Choroid plexus epithelial cell (primary cell): ENCODE measurements at regions not wholly inside any gene's neighbourhood (a gene's known extent, or its start where the extent isn't known, plus 50 kb on each side); places are given as distances from the start of the nearest gene placed in this dataset.
"Not testable (repeated sequence)": the region's sequence is repeated elsewhere in the genome, so short reads cannot be mapped to it uniquely, and the experiment has no call there.

Experiments used
- DNase-seq: peaks from one replicate; pipeline ENCODE4 v3.0.0-alpha.2; 2010; ENCODE audit warnings: low read depth
- H3K4me3 ChIP-seq: 2 replicates; pipeline ENCODE4 v1.5.1; 2011; ENCODE audit warnings: low read depth, mild to moderate bottlenecking, control low read depth, low read length, moderate library complexity
- TF ChIP-seq, protein P1 (sequence below): conservative IDR thresholded peaks from 2 replicates; pipeline ENCODE4 v1.5.1; 2011; ENCODE audit warnings: low read depth, mild to moderate bottlenecking, control low read depth, inconsistent platforms, low read length, moderate library complexity

DNA sequence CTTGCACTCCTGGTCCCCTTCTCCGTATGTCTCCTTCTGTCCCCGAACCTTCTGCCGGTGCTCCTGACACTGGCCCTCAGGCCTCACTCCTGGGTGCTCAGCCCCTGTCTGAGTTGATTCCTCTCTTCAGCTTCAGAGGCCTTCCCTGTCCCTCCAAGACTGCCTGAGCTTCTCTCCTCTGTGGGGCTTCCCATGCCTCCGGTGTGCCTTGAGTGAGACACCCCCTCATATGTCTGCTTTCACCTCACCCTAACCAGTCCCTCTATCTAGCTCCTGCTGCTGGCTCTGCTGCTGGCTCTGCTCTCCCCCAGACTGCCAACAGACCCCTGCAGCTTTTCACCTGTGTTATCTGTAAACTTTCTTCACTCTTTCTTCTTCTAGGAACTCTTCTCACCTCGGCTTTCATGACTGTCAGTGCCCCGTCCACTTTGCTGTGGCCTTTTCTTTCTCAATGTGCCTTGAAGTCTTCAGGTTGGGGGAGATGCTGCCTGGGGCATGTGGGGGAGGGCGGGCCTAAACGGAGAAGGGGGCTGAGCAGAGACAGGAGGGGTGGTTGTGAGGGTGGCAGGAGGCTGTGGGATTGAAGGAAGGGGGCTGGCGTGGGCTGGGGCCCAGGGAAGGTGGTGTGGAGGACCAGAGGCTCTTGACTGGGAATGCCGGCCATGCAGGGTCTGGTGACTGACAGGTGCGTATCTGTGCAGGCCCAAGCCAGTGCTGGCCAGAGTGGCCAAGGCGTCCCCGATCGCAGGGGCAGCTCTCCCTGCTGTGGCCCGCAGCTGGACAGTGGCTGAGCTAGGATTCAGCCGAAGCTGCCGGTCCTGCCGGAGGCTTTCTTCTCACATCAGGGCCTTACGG is 81.3 kb downstream of the METRNL start:
- no peak overlapping the region for H3K4me3 ChIP-seq
- no peak for DNase-seq
- TF ChIP-seq, protein P1, sequence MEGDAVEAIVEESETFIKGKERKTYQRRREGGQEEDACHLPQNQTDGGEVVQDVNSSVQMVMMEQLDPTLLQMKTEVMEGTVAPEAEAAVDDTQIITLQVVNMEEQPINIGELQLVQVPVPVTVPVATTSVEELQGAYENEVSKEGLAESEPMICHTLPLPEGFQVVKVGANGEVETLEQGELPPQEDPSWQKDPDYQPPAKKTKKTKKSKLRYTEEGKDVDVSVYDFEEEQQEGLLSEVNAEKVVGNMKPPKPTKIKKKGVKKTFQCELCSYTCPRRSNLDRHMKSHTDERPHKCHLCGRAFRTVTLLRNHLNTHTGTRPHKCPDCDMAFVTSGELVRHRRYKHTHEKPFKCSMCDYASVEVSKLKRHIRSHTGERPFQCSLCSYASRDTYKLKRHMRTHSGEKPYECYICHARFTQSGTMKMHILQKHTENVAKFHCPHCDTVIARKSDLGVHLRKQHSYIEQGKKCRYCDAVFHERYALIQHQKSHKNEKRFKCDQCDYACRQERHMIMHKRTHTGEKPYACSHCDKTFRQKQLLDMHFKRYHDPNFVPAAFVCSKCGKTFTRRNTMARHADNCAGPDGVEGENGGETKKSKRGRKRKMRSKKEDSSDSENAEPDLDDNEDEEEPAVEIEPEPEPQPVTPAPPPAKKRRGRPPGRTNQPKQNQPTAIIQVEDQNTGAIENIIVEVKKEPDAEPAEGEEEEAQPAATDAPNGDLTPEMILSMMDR = no peak

DNA sequence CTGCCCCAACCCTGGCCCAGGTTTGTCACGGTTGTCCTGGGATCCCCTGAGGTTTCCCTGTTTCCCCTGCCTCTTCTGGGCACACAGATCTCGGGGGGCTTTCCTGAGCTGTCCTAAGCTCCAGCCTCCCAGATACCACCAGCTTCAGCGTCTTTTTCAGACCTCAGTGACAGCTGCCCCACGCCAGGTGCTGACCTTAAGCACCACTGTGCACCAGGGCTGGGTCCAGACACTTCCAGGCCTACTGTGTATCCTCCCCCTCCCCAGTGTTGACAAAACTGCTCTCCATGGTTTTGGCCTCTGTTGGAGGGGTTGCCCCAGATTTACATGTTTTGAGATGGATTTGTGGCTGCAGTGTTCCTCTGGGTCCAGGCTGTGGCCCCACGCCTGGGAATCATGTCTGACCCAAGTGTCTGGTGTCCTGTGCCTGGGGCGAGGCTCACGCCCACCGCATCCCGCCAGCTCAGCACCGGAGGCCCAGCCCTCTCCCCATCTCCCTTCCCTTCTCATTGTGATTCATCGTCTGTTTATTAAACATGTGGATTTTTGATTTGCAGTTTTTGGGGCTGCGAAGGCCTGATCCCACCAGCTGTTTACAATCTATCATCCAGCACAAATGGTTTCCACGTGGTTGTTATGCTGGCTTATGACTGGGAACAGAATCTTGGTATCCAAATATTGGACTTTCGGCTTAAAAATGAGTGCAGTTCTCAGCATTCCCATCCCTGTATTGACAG is 82.1 kb downstream of the METRNL start:
- no peak for DNase-seq
- TF ChIP-seq, protein P1 = no peak
- H3K4me3 ChIP-seq = no peak overlapping the region

DNA sequence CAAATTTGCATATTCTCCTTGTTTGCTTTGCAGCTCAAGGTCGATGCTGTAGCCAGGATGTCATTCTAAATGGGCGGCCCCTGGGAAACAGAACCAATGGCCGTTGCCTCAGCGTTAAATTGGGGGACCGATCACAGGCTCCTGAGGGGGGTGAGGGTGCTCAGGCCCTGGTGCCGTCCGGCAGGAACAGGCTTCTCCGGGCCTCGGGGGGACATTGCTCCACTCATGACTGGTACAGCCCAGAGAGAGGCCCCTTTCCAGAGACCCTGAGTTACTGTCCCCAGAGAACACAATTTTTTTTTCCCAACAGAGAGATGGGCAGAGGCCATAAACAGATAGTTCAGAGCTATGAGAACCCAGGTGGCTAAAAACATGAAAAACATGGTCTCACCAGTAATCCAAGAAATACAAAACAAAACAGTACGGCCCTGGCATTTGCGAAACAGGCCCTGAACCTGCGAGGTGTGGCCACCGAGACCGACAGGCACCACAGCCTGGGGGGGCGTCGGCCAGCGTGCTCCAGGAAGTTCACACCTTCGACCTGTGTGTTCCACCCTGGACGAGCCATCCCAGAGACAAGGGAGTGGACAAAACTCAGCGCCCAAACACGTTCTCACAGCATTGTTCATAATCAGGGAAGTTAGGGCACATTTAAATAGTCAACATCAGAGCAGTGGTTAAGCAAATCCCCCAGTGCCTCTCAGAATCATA is 82.8 kb downstream of the METRNL start:
- DNase-seq = no peak
- TF ChIP-seq, protein P1 = no peak
- H3K4me3 ChIP-seq = no peak overlapping the region

DNA sequence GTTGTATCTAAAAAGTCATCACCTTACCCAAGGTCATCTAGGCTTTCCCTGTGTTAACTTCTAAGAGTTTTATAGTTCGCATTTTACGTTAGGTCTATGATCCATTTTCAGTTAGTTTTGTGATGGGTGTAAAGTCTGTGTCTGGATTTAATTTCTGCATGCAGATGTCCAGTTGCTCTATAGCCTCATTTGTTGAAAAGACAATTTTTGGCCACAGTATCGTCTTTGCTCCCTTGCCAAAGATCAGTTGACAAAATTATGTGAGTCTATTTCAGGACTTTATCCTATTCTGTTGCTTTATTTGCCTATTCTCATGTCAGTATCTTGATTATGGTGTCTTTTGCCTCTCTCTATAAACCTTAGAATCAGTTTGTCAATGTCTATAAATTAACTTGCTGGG is 85.1 kb downstream of the METRNL start:
- DNase-seq = no peak
- H3K4me3 ChIP-seq = no peak overlapping the region
- TF ChIP-seq, protein P1 = no peak

DNA sequence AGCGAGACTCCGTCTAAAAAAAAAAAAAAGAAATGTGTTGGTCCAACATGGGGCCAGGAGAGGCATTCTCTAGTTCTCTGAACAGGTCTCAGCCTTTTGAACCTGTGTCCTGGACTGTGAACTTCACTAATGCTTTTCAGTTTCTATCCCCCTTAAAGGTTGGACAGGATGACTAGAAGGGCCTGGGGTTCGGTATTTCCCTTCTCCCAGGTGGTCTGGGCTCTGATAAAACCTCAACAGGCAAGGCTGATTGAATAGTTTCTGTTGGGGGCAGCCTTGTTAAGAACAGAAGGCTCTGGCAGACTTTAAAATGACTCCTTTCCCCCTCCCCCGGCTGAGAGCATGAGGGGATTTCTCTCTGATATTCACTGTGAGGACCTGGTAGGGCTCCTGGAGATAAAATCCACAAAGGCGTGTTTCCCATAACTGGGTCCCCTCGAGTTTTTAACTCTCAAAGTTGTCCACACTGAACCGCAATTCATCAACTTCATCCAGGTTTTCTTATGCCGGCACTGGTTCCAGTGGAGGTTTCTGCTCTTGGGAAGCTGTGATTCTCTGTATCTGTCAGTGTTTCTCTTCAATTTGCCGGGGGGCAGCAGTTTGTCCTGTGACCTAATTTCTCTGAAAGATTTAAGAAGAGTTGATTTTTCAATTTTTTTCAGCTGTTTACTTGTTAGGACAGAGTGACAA is 91.3 kb downstream of the METRNL start:
- TF ChIP-seq, protein P1 = no peak
- no peak overlapping the region for H3K4me3 ChIP-seq
- DNase-seq = no peak

DNA sequence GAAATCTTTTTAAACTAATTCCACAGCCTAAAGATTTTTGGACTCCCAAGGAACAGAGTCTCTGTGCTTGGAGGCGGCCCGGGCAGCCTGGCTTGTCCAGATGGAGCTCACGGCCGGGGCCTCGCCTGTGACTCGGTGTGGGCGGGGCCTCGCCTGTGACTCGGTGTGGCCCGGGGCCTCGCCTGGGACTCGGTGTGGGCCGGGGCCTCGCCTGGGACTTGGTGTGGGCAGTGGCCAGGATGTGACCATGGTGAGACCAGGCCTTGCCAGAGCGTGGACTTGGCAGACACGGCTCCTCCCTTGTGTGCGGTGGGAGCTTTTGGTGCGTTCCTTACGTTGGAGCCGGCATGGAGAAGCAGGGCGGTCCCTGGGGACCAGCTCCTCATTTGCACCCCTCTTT is 92.3 kb downstream of the METRNL start:
- TF ChIP-seq, protein P1 = no peak
- no peak overlapping the region for H3K4me3 ChIP-seq
- no peak for DNase-seq

DNA sequence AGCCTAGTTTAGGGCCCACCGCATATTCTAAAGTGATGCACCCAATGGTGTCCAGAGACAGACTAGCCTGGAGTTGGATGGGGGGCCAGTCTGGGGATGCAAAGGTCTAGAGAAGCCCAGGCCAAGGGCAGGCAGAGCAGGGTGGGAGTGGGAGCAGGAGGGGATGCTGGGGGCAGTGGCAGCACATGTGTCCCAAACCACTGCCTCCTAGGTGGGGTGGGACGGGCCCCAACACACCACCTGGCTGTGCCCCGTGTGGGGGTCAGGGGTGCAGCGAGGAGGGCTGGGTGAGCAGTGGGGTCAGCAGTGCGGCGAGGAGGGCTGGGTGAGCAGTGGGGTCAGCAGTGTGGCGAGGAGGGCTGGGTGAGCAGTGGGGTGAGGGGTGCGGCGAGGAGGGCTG is 92.7 kb downstream of the METRNL start:
- not testable (repeated sequence) for DNase-seq

DNA sequence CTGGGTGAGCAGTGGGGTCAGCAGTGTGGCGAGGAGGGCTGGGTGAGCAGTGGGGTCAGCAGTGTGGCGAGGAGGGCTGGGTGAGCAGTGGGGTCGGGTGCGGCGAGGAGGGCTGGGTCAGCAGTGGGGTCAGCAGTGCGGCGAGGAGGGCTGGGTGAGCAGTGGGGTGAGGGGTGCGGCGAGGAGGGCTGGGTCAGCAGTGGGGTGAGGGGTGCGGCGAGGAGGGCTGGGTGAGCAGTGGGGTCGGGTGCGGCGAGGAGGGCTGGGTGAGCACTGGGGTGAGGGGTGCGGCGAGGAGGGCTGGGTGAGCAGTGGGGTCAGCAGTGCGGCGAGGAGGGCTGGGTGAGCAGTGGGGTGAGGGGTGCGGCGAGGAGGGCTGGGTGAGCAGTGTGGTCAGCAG is 93.2 kb downstream of the METRNL start:
- not testable (repeated sequence) for H3K4me3 ChIP-seq, DNase-seq

More for the DNA sequence above, 92.7 kb downstream of the METRNL start:
- H3K4me3 ChIP-seq = not testable (repeated sequence)

DNA sequence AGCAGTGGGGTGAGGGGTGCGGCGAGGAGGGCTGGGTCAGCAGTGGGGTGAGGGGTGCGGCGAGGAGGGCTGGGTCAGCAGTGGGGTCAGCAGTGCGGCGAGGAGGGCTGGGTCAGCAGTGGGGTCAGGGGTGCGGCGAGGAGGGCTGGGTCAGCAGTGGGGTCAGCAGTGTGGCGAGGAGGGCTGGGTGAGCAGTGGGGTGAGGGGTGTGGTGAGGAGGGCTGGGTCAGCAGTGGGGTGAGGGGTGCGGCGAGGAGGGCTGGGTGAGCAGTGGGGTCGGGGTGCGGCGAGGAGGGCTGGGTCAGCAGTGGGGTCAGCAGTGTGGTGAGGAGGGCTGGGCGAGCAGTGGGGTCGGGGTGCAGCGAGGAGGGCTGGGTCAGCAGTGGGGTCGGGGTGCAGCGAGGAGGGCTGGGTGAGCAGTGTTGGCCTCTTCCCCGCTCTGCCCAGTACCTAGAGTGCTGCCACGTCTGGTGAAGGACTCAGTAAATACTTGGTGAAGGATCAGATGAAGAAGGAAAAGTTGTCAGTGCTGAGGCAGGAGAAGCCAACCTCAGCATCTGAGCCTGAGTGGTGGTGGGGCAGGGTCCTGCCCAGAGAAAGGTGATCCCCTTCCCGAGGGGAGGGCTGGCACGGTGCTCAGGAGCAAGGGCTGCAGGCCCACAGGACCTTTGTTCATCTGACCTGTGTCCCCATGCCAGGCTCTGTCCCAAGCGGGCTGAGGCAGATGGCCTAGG is 93.9 kb downstream of the METRNL start:
- not testable (repeated sequence) for DNase-seq, H3K4me3 ChIP-seq
